OCI-LY7 (cell line): ENCODE measurements at regions not wholly inside any gene's neighbourhood (a gene's known extent, or its start where the extent isn't known, plus 50 kb on each side); places are given as distances from the start of the nearest gene placed in this dataset.

Experiments
- CTCF ChIP-seq: fragments of 200-600 bp; sonication (generic); conservative IDR thresholded peaks from 2 replicates; pipeline ENCODE4 v1.5.1; 2014; ENCODE audit warnings: mild to moderate bottlenecking, antibody characterized with exemption, low read length, moderate library complexity, mixed read lengths
- EZH2phosphoT487 ChIP-seq: fragments of 200-600 bp; sonication (generic); IDR thresholded peaks from 2 replicates; pipeline ENCODE4 v1.6.1; 2018; ENCODE audit warnings: low read depth, borderline replicate concordance, mild to moderate bottlenecking, mixed run types, antibody characterized with exemption, low read length, moderate library complexity, mixed read lengths

DNA sequence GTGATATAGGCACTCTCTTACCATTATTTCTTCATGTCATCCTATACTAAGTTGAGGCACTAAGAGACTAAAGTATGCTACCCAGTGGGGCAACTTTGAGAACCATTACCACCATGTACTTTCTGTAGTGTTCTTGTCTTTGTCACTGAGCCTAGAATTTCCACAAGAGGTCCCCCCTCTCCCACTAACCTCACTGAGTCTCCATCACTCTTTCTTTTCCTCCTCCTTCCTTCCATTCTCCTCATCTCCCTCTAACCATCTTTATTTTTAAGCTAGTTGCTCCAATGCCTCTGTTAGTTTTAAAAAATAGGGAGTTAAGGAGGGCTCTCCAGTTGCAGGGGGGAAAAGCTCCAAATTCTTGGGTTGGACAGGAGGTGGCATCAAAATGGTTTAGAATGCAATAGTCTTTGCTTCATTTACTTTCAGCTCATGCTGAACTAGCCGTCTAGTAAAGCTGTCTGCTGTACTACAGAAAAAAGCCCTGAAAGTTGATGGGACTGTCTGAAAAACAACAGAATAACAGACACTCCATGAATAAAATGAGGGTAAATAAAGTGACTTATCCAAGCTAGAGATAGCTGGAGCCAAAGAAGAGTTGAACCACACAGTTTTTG, 85.1 kb upstream of the MYRIP start:
- no peak for TF ChIP-seq EZH2phosphoT487
- no peak for TF ChIP-seq CTCF
